ENCODE measurements at regions not wholly inside any gene's neighbourhood (a gene's known extent, or its start where the extent isn't known, plus 50 kb on each side); places are given as distances from the start of the nearest gene placed in this dataset.

DNA sequence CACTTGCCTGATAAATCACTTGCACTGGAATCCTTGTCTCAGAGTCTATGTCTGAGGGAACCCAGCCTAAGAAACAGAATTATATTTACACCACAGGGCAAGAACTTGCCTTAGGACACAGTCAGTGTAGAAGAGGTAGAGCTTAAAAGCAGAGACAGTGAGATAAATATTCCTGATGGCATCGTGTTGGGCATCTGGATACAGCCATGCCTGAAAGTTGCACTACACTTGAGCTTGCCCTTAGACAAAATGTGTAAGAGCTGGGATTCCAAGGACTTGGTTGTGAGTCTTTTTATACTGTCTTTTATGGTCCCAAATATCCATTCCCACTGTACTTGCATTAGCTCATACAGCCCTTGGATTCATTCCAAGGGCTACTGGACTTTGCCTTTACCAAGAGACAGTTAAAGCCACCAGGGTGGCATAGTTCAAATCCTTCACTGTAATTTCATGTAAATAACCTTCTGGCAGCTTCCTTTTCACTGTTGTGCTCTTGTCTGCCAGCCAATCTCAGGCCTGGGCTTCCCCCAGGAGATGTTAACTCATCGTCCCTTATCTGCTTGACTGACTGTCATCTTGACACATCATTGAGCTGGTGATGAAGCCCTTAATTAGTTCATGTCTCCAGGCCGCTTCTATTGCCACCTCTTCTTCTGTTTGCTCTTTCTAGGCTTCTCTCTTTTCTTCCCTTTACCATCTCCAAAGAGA lies 577.9 kb upstream of the TBX3 start (continued):
- TF ChIP-seq, protein P1, sequence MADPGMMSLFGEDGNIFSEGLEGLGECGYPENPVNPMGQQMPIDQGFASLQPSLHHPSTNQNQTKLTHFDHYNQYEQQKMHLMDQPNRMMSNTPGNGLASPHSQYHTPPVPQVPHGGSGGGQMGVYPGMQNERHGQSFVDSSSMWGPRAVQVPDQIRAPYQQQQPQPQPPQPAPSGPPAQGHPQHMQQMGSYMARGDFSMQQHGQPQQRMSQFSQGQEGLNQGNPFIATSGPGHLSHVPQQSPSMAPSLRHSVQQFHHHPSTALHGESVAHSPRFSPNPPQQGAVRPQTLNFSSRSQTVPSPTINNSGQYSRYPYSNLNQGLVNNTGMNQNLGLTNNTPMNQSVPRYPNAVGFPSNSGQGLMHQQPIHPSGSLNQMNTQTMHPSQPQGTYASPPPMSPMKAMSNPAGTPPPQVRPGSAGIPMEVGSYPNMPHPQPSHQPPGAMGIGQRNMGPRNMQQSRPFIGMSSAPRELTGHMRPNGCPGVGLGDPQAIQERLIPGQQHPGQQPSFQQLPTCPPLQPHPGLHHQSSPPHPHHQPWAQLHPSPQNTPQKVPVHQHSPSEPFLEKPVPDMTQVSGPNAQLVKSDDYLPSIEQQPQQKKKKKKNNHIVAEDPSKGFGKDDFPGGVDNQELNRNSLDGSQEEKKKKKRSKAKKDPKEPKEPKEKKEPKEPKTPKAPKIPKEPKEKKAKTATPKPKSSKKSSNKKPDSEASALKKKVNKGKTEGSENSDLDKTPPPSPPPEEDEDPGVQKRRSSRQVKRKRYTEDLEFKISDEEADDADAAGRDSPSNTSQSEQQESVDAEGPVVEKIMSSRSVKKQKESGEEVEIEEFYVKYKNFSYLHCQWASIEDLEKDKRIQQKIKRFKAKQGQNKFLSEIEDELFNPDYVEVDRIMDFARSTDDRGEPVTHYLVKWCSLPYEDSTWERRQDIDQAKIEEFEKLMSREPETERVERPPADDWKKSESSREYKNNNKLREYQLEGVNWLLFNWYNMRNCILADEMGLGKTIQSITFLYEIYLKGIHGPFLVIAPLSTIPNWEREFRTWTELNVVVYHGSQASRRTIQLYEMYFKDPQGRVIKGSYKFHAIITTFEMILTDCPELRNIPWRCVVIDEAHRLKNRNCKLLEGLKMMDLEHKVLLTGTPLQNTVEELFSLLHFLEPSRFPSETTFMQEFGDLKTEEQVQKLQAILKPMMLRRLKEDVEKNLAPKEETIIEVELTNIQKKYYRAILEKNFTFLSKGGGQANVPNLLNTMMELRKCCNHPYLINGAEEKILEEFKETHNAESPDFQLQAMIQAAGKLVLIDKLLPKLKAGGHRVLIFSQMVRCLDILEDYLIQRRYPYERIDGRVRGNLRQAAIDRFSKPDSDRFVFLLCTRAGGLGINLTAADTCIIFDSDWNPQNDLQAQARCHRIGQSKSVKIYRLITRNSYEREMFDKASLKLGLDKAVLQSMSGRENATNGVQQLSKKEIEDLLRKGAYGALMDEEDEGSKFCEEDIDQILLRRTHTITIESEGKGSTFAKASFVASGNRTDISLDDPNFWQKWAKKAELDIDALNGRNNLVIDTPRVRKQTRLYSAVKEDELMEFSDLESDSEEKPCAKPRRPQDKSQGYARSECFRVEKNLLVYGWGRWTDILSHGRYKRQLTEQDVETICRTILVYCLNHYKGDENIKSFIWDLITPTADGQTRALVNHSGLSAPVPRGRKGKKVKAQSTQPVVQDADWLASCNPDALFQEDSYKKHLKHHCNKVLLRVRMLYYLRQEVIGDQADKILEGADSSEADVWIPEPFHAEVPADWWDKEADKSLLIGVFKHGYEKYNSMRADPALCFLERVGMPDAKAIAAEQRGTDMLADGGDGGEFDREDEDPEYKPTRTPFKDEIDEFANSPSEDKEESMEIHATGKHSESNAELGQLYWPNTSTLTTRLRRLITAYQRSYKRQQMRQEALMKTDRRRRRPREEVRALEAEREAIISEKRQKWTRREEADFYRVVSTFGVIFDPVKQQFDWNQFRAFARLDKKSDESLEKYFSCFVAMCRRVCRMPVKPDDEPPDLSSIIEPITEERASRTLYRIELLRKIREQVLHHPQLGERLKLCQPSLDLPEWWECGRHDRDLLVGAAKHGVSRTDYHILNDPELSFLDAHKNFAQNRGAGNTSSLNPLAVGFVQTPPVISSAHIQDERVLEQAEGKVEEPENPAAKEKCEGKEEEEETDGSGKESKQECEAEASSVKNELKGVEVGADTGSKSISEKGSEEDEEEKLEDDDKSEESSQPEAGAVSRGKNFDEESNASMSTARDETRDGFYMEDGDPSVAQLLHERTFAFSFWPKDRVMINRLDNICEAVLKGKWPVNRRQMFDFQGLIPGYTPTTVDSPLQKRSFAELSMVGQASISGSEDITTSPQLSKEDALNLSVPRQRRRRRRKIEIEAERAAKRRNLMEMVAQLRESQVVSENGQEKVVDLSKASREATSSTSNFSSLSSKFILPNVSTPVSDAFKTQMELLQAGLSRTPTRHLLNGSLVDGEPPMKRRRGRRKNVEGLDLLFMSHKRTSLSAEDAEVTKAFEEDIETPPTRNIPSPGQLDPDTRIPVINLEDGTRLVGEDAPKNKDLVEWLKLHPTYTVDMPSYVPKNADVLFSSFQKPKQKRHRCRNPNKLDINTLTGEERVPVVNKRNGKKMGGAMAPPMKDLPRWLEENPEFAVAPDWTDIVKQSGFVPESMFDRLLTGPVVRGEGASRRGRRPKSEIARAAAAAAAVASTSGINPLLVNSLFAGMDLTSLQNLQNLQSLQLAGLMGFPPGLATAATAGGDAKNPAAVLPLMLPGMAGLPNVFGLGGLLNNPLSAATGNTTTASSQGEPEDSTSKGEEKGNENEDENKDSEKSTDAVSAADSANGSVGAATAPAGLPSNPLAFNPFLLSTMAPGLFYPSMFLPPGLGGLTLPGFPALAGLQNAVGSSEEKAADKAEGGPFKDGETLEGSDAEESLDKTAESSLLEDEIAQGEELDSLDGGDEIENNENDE (IDR thresholded peaks at IDR 0.05; ENCODE audit: insufficient replicate concordance, low read length), result no peak
- TF ChIP-seq SRF (IDR thresholded peaks at IDR 0.05; ENCODE audit: low read depth, low read length) (no peak), JUN (IDR thresholded peaks at IDR 0.05; ENCODE audit: low read depth, low read length) (no peak), PHF8 (conservative IDR thresholded peaks at IDR 0.05; ENCODE audit: low read depth, low read length) (no peak), CBX5 (IDR thresholded peaks at IDR 0.05; ENCODE audit: low read depth, low read length) (no peak), ZNF274 (IDR thresholded peaks at IDR 0.05; ENCODE audit: borderline replicate concordance, extremely low read depth, low read length) (no peak), CEBPB (IDR thresholded peaks at IDR 0.05; ENCODE audit: low read depth, low read length) (no peak), KDM1A (IDR thresholded peaks at IDR 0.05; ENCODE audit: borderline replicate concordance, low read length) (no peak), MAFK (IDR thresholded peaks at IDR 0.05; ENCODE audit: low read depth, low read length) (no peak)

All from H1 (cell line).